Right lobe of liver (tissue), 4 donors: ENCODE measurements at regions not wholly inside any gene's neighbourhood (a gene's known extent, or its start where the extent isn't known, plus 50 kb on each side); places are given as distances from the start of the nearest gene placed in this dataset.

Experiments
- POLR2A ChIP-seq: fragments of 450-650 bp; IDR thresholded peaks from one replicate; pipeline ENCODE4 v1.6.1; 2017; ENCODE audit warnings: antibody characterized with exemption, mild to moderate bottlenecking
- TF ChIP-seq, protein P1 (sequence below), 4 donors: fragments of 200-600 bp in 3 of 4; fragments of 450-650 bp in 1 of 4; IDR thresholded peaks; one replicate each; pipeline versions ENCODE4 v1.5.1 to v1.8.0; 2016 to 2022; ENCODE audit warnings: antibody characterized with exemption in 4 of 4, mild to moderate bottlenecking in 2 of 4
- donor health status: DM: no; HTN: no; CAD: no.
- donor health status: DM: no; HTN: no; CAD: no.
- donor health status: DM: no; HTN: yes; CAD: no.

DNA sequence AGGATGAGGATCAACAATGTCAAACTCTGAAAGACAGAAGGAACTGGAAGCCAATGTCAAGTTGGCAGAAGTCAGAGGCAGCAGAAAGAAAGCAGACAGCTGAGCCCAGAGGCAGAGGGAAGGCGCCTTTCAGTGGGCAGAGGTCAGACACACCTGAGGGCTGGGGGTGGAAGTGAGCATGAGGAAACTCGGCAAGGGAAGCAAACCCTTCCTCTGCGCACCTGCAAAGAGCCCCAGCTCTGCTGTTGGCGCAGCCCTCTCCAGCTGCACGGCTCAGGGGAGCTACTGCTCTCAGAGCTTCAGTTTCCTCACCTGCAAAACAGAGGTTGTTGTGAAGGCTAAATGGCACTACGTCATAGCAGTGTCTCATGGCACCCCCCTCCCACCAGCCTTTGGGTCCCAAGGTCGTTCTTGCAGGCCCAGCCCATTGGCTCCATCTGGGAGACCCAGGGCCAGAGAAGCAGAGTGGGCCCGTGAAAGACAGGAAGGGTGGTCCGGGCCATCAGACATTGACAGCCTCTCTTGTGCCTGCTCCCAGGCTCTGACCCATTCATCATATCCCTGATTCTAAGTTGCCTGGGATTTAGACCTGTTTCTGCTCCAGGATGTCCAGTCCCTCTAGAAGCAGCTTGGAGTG is 53.3 kb upstream of the SLC6A11 start:
- TF ChIP-seq, protein P1, sequence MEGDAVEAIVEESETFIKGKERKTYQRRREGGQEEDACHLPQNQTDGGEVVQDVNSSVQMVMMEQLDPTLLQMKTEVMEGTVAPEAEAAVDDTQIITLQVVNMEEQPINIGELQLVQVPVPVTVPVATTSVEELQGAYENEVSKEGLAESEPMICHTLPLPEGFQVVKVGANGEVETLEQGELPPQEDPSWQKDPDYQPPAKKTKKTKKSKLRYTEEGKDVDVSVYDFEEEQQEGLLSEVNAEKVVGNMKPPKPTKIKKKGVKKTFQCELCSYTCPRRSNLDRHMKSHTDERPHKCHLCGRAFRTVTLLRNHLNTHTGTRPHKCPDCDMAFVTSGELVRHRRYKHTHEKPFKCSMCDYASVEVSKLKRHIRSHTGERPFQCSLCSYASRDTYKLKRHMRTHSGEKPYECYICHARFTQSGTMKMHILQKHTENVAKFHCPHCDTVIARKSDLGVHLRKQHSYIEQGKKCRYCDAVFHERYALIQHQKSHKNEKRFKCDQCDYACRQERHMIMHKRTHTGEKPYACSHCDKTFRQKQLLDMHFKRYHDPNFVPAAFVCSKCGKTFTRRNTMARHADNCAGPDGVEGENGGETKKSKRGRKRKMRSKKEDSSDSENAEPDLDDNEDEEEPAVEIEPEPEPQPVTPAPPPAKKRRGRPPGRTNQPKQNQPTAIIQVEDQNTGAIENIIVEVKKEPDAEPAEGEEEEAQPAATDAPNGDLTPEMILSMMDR (IDR thresholded peaks at IDR 0.05) = no peak
- TF ChIP-seq POLR2A = no peak
